Mesenchymal stem cell (in vitro differentiated cells and primary cell): ENCODE measurements at regions not wholly inside any gene's neighbourhood (a gene's known extent, or its start where the extent isn't known, plus 50 kb on each side); places are given as distances from the start of the nearest gene placed in this dataset.
A peak's percentile ranks its signal among the peaks of the same experiment; 100 is the strongest.

ENCODE experiments used
- DNase-seq: peaks from one replicate; pipeline ENCODE4 v3.0.0-alpha.2; 2013
- H2AFZ ChIP-seq: one replicate; pipeline ENCODE4 v1.6.1; 2013; ENCODE audit warnings: low read depth, mild to moderate bottlenecking, control low read depth, inconsistent platforms, low read length, moderate library complexity
- H2AK5ac ChIP-seq: 2 replicates; pipeline ENCODE4 v1.6.1; 2013; ENCODE audit warnings: low read length, moderate library complexity, mild to moderate bottlenecking, inconsistent platforms; ENCODE audit not compliant: severe bottlenecking
- H2BK120ac ChIP-seq: one replicate; pipeline ENCODE4 v1.6.1; 2013; ENCODE audit warnings: low read depth, mild to moderate bottlenecking, inconsistent platforms, low read length, moderate library complexity
- H2BK12ac ChIP-seq, 2 experiments: one replicate each; pipeline ENCODE4 v1.6.1; 2013; ENCODE audit warnings: inconsistent platforms in 2 of 2, low read length in 2 of 2, mild to moderate bottlenecking in 2 of 2, moderate library complexity in 2 of 2, control low read depth in 1 of 2
- H2BK15ac ChIP-seq: one replicate; pipeline ENCODE4 v1.6.1; 2013; ENCODE audit warnings: mild to moderate bottlenecking, low read depth, inconsistent platforms; ENCODE audit not compliant: poor library complexity, severe bottlenecking
- H2BK5ac ChIP-seq: 2 replicates; pipeline ENCODE4 v1.6.1; 2013; ENCODE audit warnings: low read depth, mild to moderate bottlenecking, low read length, control low read depth, inconsistent platforms; ENCODE audit not compliant: poor library complexity, severe bottlenecking
- H3K14ac ChIP-seq, 2 experiments: one replicate each; pipeline ENCODE4 v1.6.1; 2013; ENCODE audit warnings: inconsistent platforms in 2 of 2, low read length in 2 of 2, control low read depth in 1 of 2, mild to moderate bottlenecking in 1 of 2, moderate library complexity in 1 of 2
- H3K18ac ChIP-seq, 2 experiments: one replicate each; pipeline ENCODE4 v1.6.1; 2013; ENCODE audit warnings: inconsistent platforms in 2 of 2, low read length in 2 of 2, control low read depth in 1 of 2, low read depth in 1 of 2, mild to moderate bottlenecking in 1 of 2
- H3K23ac ChIP-seq, 2 experiments: one replicate each; pipeline ENCODE4 v1.6.1; 2013; ENCODE audit warnings: inconsistent platforms in 2 of 2, low read length in 2 of 2, mild to moderate bottlenecking in 2 of 2, moderate library complexity in 2 of 2, control low read depth in 1 of 2
- H3K27ac ChIP-seq: 2 replicates; pipeline ENCODE4 v1.5.1; 2013; ENCODE audit warnings: mild to moderate bottlenecking, moderate library complexity, low read length, control low read depth, inconsistent platforms; ENCODE audit not compliant: poor library complexity, severe bottlenecking
- H3K27me3 ChIP-seq, 2 experiments: 2 replicates each; pipeline versions ENCODE4 v1.6.1 to v1.7.0; 2013; ENCODE audit warnings: low read length in 2 of 2, mild to moderate bottlenecking in 2 of 2, moderate library complexity in 2 of 2, control low read depth in 1 of 2, inconsistent platforms in 1 of 2; ENCODE audit not compliant: control insufficient read depth in 1 of 2, insufficient read depth in 1 of 2
- H3K36me3 ChIP-seq, 2 experiments: 2 replicates each; pipeline versions ENCODE4 v1.6.1 to v1.7.0; 2013; ENCODE audit warnings: low read length in 2 of 2, control low read depth in 1 of 2, inconsistent platforms in 1 of 2, low read depth in 1 of 2, mild to moderate bottlenecking in 1 of 2; ENCODE audit not compliant: insufficient read depth in 2 of 2, control insufficient read depth in 1 of 2
- H3K4ac ChIP-seq, 2 experiments: one replicate each; pipeline ENCODE4 v1.6.1; 2013; ENCODE audit warnings: inconsistent platforms in 2 of 2, low read length in 2 of 2, mild to moderate bottlenecking in 2 of 2, moderate library complexity in 2 of 2, control low read depth in 1 of 2, low read depth in 1 of 2
- H3K4me1 ChIP-seq: 2 replicates; pipeline ENCODE4 v1.6.1; 2013; ENCODE audit warnings: low read depth, low read length, control low read depth; ENCODE audit not compliant: control insufficient read depth, insufficient read depth
- H3K4me2 ChIP-seq: 2 replicates; pipeline ENCODE4 v1.6.1; 2013; ENCODE audit warnings: low read length, mild to moderate bottlenecking, inconsistent platforms; ENCODE audit not compliant: poor library complexity, severe bottlenecking
- H3K4me3 ChIP-seq, 2 experiments: 2 replicates each; pipeline versions ENCODE4 v1.5.1 to v1.7.0; 2013; ENCODE audit warnings: low read length in 2 of 2, mild to moderate bottlenecking in 2 of 2, control low read depth in 1 of 2, low read depth in 1 of 2; ENCODE audit not compliant: insufficient read depth in 1 of 2
- H3K79me1 ChIP-seq: replicated peaks from 2 replicates; pipeline ENCODE4 v1.6.1; 2013; ENCODE audit warnings: mild to moderate bottlenecking, control low read depth, low read length, inconsistent platforms; ENCODE audit not compliant: poor library complexity, severe bottlenecking
- H3K9ac ChIP-seq: 2 replicates; pipeline ENCODE4 v1.7.0; 2013; ENCODE audit warnings: mild to moderate bottlenecking, low read length, moderate library complexity
- H3K9me3 ChIP-seq: 2 replicates; pipeline ENCODE4 v1.7.0; 2013; ENCODE audit warnings: mild to moderate bottlenecking, low read length; ENCODE audit not compliant: control insufficient read depth
- H4K8ac ChIP-seq: one replicate; pipeline ENCODE4 v1.6.1; 2013; ENCODE audit warnings: inconsistent platforms, mild to moderate bottlenecking, low read length, moderate library complexity
- H4K91ac ChIP-seq: one replicate; pipeline ENCODE4 v1.6.1; 2013; ENCODE audit warnings: mild to moderate bottlenecking, low read length, inconsistent platforms
- WGBS: methylation state at CpG from one replicate; pipeline ENCODE4 v1.1.7; 2013; ENCODE audit warnings: mixed read lengths; 5-methylcytosine and 5-hydroxymethylcytosine counted together

DNA sequence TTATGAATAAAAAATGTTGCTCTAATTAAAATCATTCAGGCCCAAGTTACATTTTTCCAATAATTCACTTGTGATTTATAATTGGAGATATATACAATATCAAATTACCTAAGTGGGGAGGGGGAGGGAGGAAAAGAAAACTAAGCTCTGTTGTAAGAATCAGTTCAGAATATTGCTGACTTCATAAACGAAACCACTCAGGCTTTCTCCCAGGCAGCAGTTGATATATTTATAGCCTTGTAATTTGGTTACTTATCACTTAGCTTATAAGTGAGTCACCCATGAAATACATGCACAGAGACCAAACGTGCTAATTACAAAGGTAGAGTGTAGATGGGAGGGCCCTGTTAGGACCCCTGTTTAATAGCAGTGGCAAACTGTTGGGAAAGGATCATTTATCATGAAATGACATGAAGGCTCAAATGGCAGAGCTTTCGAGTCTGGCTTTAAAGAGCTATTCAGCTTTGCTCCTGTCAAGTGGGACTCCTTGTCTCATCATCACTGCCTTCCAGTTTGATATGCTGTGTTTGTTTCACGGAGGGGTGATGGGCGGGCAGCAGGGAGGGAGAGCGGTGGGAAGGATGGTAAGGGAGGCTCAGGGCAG lies 105.6 kb upstream of the PGRMC2 start:
- Histone ChIP-seq H3K18ac (peak overlapping the region; percentile 52 to 76), H2BK120ac (no peak overlapping the region), H2BK12ac (peak overlapping the region; percentile 20 to 40), H4K91ac (no peak overlapping the region), H2AK5ac (peak overlapping the region; percentile 0), H3K4ac (no peak overlapping the region), H3K9ac (peak overlapping the region; percentile 45), H3K14ac (no peak overlapping the region), H3K4me2 (no peak overlapping the region), H3K4me3 (no peak overlapping the region), H3K79me1 (no peaks in the 10 kb centered on the region), H2AFZ (no peak overlapping the region), H3K23ac (no peak overlapping the region), H3K4me1 (peaks cover 7% of the 10 kb centered on the region), H4K8ac (no peak overlapping the region), H3K27me3 (no peaks in the 10 kb centered on the region), H2BK15ac (no peak overlapping the region), H2BK5ac (no peak overlapping the region), H3K9me3 (no peaks in the 10 kb centered on the region), H3K36me3 (no peaks in the 10 kb centered on the region), H3K27ac (peak overlapping the region; percentile 64)
- peak; percentile 78 for DNase-seq
- 28% methylated on average over 5 of the region's 6 CpGs for WGBS

DNA sequence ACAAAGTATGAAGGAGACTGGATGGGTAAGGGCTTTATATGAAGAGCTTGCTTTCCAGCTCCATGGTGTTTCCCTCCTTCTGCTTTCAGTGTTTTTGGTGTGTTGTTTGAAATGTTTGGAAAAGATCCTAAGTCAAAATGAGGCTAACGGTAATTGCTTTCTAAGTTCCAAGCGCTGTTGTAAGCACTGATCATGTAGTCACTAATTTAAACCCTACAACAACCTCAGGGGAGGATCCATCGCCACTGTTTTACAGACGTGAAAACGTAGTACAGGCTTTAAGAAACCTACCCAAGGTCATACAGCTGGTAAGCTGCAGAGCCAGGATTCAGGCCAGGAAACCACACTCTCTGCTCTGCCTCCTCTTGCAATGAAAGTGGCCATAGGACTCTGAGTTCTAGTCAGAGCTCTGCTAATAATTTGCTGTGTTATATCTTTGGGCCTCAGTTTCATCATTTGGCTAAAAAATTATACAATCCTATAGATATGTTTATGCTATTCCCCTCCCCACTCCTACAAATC lies 102.9 kb upstream of the PGRMC2 start:
- Histone ChIP-seq H3K4me1 (peaks cover 16% of the 10 kb centered on the region), H3K23ac (no peak overlapping the region), H3K4me2 (no peak overlapping the region), H3K4me3 (no peak overlapping the region), H2BK15ac (peak overlapping the region; percentile 17), H3K27me3 (no peaks in the 10 kb centered on the region), H2BK120ac (no peak overlapping the region), H4K91ac (no peak overlapping the region), H3K18ac (peak overlapping the region; percentile 24 to 57), H3K14ac (no peak overlapping the region), H3K9ac (peak overlapping the region; percentile 26), H3K79me1 (no peaks in the 10 kb centered on the region), H2AK5ac (peak overlapping the region; percentile 97), H3K27ac (no peak overlapping the region), H4K8ac (peak overlapping the region; percentile 59), H3K4ac (peak overlapping the region; percentile 48 to 53), H2AFZ (no peak overlapping the region), H3K36me3 (no peaks in the 10 kb centered on the region), H2BK5ac (no peak overlapping the region), H3K9me3 (no peaks in the 10 kb centered on the region), H2BK12ac (peak overlapping the region; percentile 42 to 62)
- 90% methylated on average over 5 of the region's 5 CpGs for WGBS
- no peak for DNase-seq

DNA sequence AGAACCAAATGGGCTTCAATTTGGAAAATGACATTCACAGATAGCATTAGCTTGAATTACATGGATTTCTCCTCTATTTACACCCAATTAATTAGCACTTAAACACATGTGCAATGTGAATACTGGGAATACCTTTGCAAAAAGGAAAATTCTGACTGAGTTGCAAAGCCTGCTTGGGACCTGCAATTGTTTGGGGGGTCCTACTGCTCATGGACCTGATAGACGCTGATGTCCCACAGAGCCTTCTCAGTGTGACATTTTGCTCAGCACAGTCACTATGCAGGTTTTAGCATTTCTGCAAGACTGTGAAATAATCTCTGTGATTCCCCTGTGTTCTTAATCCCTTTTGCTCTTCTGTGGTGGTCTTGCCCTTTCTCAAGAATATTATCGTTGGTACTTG lies 101.2 kb upstream of the PGRMC2 start:
- H3K18ac ChIP-seq, result peak overlapping the region in 1 of 2 experiments; percentile 43
- H3K9ac ChIP-seq, result no peak overlapping the region
- H3K4me3 ChIP-seq, result no peak overlapping the region
- H2AFZ ChIP-seq, result no peak overlapping the region
- H2BK12ac ChIP-seq, result peak overlapping the region in 1 of 2 experiments; percentile 70
- peak overlapping the region; percentile 11 for H2AK5ac ChIP-seq
- no peaks in the 10 kb centered on the region for H3K27me3 ChIP-seq
- H3K9me3 ChIP-seq, result no peaks in the 10 kb centered on the region
- H2BK120ac ChIP-seq, result no peak overlapping the region
- H3K23ac ChIP-seq, result no peak overlapping the region
- H3K4me1 ChIP-seq, result peaks cover 18% of the 10 kb centered on the region
- no peak overlapping the region for H4K91ac ChIP-seq
- peak overlapping the region in 1 of 2 experiments; percentile 90 for H3K4ac ChIP-seq
- WGBS, result 100% methylated on average over 1 of the region's 2 CpGs
- H3K14ac ChIP-seq, result no peak overlapping the region
- H3K36me3 ChIP-seq, result no peaks in the 10 kb centered on the region
- no peak overlapping the region for H2BK5ac ChIP-seq
- no peak overlapping the region for H2BK15ac ChIP-seq
- H4K8ac ChIP-seq, result no peak overlapping the region
- H3K79me1 ChIP-seq, result no peaks in the 10 kb centered on the region
- H3K27ac ChIP-seq, result peak overlapping the region; percentile 17
- H3K4me2 ChIP-seq, result no peak overlapping the region
- no peak for DNase-seq

DNA sequence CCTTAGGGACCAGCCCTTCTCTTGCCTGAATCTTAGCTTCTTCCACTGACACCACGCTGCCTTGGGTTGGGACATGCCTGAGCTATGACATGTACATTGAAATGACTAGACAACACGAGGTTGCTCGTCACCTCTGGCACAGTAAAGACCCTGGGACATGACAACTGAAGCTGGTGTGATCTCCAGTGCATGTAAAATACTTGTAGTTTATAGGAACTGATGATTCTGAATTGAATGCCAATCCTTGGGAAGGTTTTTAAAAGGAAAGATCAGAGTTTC lies 100.7 kb upstream of the PGRMC2 start:
- Histone ChIP-seq H3K27me3 (no peaks in the 10 kb centered on the region), H2BK120ac (peak overlapping the region; percentile 9), H4K8ac (peak overlapping the region; percentile 33), H3K9me3 (no peaks in the 10 kb centered on the region), H2BK5ac (peak overlapping the region; percentile 45), H3K9ac (no peak overlapping the region), H2AK5ac (peak overlapping the region; percentile 78), H4K91ac (peak overlapping the region; percentile 74), H3K14ac (peak overlapping the region in 1 of 2 experiments; percentile 30), H3K4me1 (peaks cover 17% of the 10 kb centered on the region), H2BK12ac (peak overlapping the region; percentile 96 to 99), H3K4ac (peak overlapping the region; percentile 19 to 92), H3K4me3 (no peak overlapping the region), H2BK15ac (no peak overlapping the region), H3K36me3 (no peaks in the 10 kb centered on the region), H3K23ac (no peak overlapping the region), H3K79me1 (no peaks in the 10 kb centered on the region), H3K27ac (peak overlapping the region; percentile 91), H2AFZ (no peak overlapping the region), H3K4me2 (no peak overlapping the region), H3K18ac (peak overlapping the region; percentile 83 to 89)
- DNase-seq, result peak; percentile 51
- WGBS, result 51% methylated on average over 3 of the region's 3 CpGs
